Stomach smooth muscle (tissue), 2 donors: ENCODE measurements at regions not wholly inside any gene's neighbourhood (a gene's known extent, or its start where the extent isn't known, plus 50 kb on each side); places are given as distances from the start of the nearest gene placed in this dataset.

Experiments used
- H3K27ac ChIP-seq: one replicate; pipeline ENCODE4 v1.7.0; 2013; ENCODE audit warnings: mild to moderate bottlenecking, low read length, inconsistent platforms
- H3K27me3 ChIP-seq, 2 donors: one replicate each; pipeline ENCODE4 v1.7.0; 2013; ENCODE audit warnings: low read length in 2 of 2; ENCODE audit not compliant: insufficient read depth in 2 of 2, control insufficient read depth in 1 of 2
- H3K36me3 ChIP-seq, 2 donors: one replicate each; pipeline ENCODE4 v1.7.0; 2013; ENCODE audit warnings: low read length in 2 of 2; ENCODE audit not compliant: control insufficient read depth in 2 of 2, insufficient read depth in 2 of 2
- H3K4me1 ChIP-seq: one replicate; pipeline ENCODE4 v1.7.0; 2013; ENCODE audit warnings: low read length; ENCODE audit not compliant: control insufficient read depth, insufficient read depth
- H3K4me3 ChIP-seq, 2 donors: one replicate each; pipeline ENCODE4 v1.7.0; 2013; ENCODE audit warnings: low read length in 2 of 2
- H3K9ac ChIP-seq, 2 donors: one replicate each; pipeline ENCODE4 v1.7.0; 2013; ENCODE audit warnings: low read length in 2 of 2, mild to moderate bottlenecking in 1 of 2
- H3K9me3 ChIP-seq, 2 donors: one replicate each; pipeline ENCODE4 v1.7.0; 2013; ENCODE audit warnings: low read length in 2 of 2; ENCODE audit not compliant: control insufficient read depth in 2 of 2
- donor health status: healthy.
- donor health status: Pancreatic carcinoma.

- H3K4me1 ChIP-seq, result no peaks in the 10 kb centered on the region
- H3K36me3 ChIP-seq, result no peaks in the 10 kb centered on the region
- H3K27ac ChIP-seq, result no peak overlapping the region
- H3K9me3 ChIP-seq, result no peaks in the 10 kb centered on the region
- H3K27me3 ChIP-seq, result no peaks in the 10 kb centered on the region
- no peak overlapping the region for H3K4me3 ChIP-seq
- no peak overlapping the region for H3K9ac ChIP-seq
Measured at GRCh38 chr3:160129459-160130061, 95.7 kb upstream of the C3orf80 start.

GRCh38 chr3:160130071-160130470 lies 95.2 kb upstream of the C3orf80 start:
- H3K4me3 ChIP-seq, result no peak overlapping the region
- H3K9ac ChIP-seq, result no peak overlapping the region
- no peaks in the 10 kb centered on the region for H3K27me3 ChIP-seq
- H3K36me3 ChIP-seq, result no peaks in the 10 kb centered on the region
- H3K27ac ChIP-seq, result no peak overlapping the region
- H3K4me1 ChIP-seq, result no peaks in the 10 kb centered on the region
- no peaks in the 10 kb centered on the region for H3K9me3 ChIP-seq

- no peaks in the 10 kb centered on the region for H3K27me3 ChIP-seq
- H3K9ac ChIP-seq, result no peak overlapping the region
- H3K4me1 ChIP-seq, result no peaks in the 10 kb centered on the region
- H3K9me3 ChIP-seq, result no peaks in the 10 kb centered on the region
- no peaks in the 10 kb centered on the region for H3K36me3 ChIP-seq
- no peak overlapping the region for H3K27ac ChIP-seq
- no peak overlapping the region for H3K4me3 ChIP-seq
Measured at GRCh38 chr3:160130950-160131349, 94.3 kb upstream of the C3orf80 start.

- no peaks in the 10 kb centered on the region for H3K36me3 ChIP-seq
- H3K4me1 ChIP-seq, result no peaks in the 10 kb centered on the region
- H3K27me3 ChIP-seq, result no peaks in the 10 kb centered on the region
- H3K9ac ChIP-seq, result no peak overlapping the region
- no peaks in the 10 kb centered on the region for H3K9me3 ChIP-seq
- H3K4me3 ChIP-seq, result no peak overlapping the region
- H3K27ac ChIP-seq, result no peak overlapping the region
Measured at GRCh38 chr3:160132226-160132625, 93.0 kb upstream of the C3orf80 start.

- no peaks in the 10 kb centered on the region for H3K4me1 ChIP-seq
- no peak overlapping the region for H3K9ac ChIP-seq
- H3K4me3 ChIP-seq, result no peak overlapping the region
- no peaks in the 10 kb centered on the region for H3K9me3 ChIP-seq
- no peaks in the 10 kb centered on the region for H3K36me3 ChIP-seq
- no peak overlapping the region for H3K27ac ChIP-seq
- H3K27me3 ChIP-seq, result no peaks in the 10 kb centered on the region
Measured at GRCh38 chr3:160133757-160134156, 91.5 kb upstream of the C3orf80 start.

- Histone ChIP-seq H3K9ac (no peak overlapping the region), H3K4me3 (no peak overlapping the region), H3K9me3 (no peaks in the 10 kb centered on the region), H3K27me3 (no peaks in the 10 kb centered on the region), H3K36me3 (no peaks in the 10 kb centered on the region), H3K27ac (no peak overlapping the region), H3K4me1 (no peaks in the 10 kb centered on the region)
Measured at GRCh38 chr3:160134454-160134853, 90.8 kb upstream of the C3orf80 start.

- H3K36me3 ChIP-seq, result no peaks in the 10 kb centered on the region
- H3K27ac ChIP-seq, result no peak overlapping the region
- no peak overlapping the region for H3K4me3 ChIP-seq
- no peak overlapping the region for H3K9ac ChIP-seq
- no peaks in the 10 kb centered on the region for H3K27me3 ChIP-seq
- H3K9me3 ChIP-seq, result no peaks in the 10 kb centered on the region
- H3K4me1 ChIP-seq, result no peaks in the 10 kb centered on the region
Measured at GRCh38 chr3:160134964-160135363, 90.3 kb upstream of the C3orf80 start.

- no peak overlapping the region for H3K27ac ChIP-seq
- no peaks in the 10 kb centered on the region for H3K4me1 ChIP-seq
- H3K9me3 ChIP-seq, result no peaks in the 10 kb centered on the region
- no peaks in the 10 kb centered on the region for H3K27me3 ChIP-seq
- H3K4me3 ChIP-seq, result no peak overlapping the region
- H3K36me3 ChIP-seq, result no peaks in the 10 kb centered on the region
- no peak overlapping the region for H3K9ac ChIP-seq
Measured at GRCh38 chr3:160135851-160136250, 89.4 kb upstream of the C3orf80 start.

- no peak overlapping the region for H3K27ac ChIP-seq
- H3K9me3 ChIP-seq, result no peaks in the 10 kb centered on the region
- H3K27me3 ChIP-seq, result no peaks in the 10 kb centered on the region
- no peak overlapping the region for H3K9ac ChIP-seq
- no peaks in the 10 kb centered on the region for H3K36me3 ChIP-seq
- H3K4me3 ChIP-seq, result no peak overlapping the region
- H3K4me1 ChIP-seq, result no peaks in the 10 kb centered on the region
Measured at GRCh38 chr3:160136421-160136820, 88.8 kb upstream of the C3orf80 start.

- Histone ChIP-seq H3K27me3 (no peaks in the 10 kb centered on the region), H3K4me1 (no peaks in the 10 kb centered on the region), H3K4me3 (no peak overlapping the region), H3K9ac (no peak overlapping the region), H3K27ac (no peak overlapping the region), H3K36me3 (no peaks in the 10 kb centered on the region), H3K9me3 (peaks cover 3 to 6% of the 10 kb centered on the region in 2 donors)
Measured at GRCh38 chr3:160139291-160139690, 85.9 kb upstream of the C3orf80 start.

GRCh38 chr3:160140756-160141155 lies 84.5 kb upstream of the C3orf80 start:
- Histone ChIP-seq H3K36me3 (no peaks in the 10 kb centered on the region), H3K9me3 (peaks cover 3 to 6% of the 10 kb centered on the region in 2 donors), H3K27ac (no peak overlapping the region), H3K4me1 (no peaks in the 10 kb centered on the region), H3K4me3 (no peak overlapping the region), H3K27me3 (no peaks in the 10 kb centered on the region), H3K9ac (no peak overlapping the region)
